NCI-H2171 treated with DMSO at 0.1 percent for 48 hours (cell line): ENCODE measurements at regions not wholly inside any gene's neighbourhood (a gene's known extent, or its start where the extent isn't known, plus 50 kb on each side); places are given as distances from the start of the nearest gene placed in this dataset.

Experiments
- DNase-seq: peaks from one replicate; lab custom pipeline; 2025; lab: John Stamatoyannopoulos, UW

DNA sequence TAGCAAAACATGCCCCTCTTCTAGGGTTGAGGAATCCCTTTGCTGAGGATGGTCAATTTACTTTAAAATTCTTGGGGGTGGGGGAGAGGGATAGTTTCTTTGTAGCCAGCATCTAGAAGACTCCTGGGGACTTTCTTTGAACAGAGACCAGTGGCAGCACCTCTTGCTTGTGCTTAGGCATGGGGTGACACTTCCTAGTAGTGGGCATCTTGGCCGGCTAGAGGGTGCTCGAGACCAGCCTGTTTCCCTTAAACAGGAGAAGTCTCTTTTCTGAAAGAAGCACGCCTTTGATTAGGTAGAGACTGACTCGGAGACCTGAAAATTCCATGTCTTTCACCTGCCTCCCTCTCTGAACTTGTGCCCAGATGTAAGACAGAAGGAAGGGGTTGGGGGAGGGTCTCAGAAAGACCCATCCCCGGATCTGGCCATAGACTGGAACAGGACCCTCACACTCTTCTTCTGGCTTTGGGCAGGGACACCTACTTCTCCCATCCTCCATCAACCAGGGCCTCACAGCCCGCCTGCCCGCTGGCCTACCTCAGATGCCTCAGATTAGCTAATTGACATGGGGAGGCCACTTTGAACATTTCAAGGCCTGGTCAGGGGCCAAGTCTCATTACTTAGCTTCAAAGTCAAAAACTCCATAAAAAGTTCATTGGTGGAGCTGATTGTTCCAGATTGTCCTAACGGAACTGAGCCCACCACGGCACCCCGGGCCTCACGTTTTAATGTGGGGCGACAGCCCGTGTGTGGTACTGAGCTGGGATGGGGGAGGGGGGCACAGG is 172.2 kb downstream of the CDC5L start:
- DNase-seq = no peak

DNA sequence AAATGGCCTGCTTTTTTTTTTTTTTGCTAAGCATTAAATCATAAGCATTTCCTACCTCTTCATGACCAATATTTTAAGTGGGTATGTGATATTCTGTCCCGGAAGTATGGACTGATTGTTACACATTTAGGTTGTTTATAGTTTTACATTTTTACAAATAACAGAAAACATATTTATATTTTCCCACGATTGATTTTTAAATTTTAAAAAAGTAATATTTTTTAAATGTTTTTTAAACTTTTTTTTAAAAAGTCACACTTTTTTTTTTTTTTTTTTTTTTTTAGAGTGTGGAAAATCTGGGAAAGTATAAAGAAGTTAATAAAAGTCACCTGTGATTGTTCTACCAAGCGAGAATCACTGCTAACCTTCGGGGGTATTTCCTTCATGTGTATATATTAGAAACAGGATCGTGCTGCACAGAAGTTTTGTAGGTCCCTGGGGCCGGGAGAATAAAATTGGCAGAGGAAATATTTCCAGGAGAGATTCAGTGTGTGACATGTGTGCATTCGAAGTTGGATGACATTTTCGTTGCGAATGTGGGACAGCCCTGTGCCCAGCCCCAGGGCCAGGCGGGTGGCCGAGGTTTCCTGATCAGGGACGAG is 173.1 kb downstream of the CDC5L start:
- no peak for DNase-seq

DNA sequence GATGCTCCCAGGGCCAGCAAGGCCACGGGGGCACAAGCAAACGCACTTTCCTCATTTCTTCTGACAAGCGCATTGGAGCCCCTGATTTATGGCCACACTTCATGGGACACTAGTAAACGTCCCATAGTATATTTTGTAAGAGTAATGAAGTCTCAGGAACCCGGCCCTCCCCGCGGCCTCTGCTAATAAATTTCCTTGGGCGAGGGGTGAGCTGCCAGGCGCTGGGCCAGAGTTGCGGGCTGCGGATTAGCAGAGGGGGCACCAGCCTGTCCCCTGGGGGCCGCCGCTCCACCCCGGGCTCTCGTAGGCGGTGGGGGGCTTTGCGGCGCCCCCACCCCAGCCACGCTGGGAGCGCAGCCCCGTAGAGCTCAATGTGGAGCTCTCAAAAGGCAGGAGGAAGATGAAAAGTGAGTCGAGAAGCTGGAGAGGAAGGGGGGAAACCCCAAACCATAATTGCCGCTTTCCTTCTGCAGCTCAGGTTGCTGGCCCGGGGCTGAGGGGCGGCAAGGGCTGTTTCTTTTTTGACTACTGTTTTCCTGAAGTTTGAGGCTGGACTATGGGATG is 173.6 kb downstream of the CDC5L start:
- DNase-seq = no peak

DNA sequence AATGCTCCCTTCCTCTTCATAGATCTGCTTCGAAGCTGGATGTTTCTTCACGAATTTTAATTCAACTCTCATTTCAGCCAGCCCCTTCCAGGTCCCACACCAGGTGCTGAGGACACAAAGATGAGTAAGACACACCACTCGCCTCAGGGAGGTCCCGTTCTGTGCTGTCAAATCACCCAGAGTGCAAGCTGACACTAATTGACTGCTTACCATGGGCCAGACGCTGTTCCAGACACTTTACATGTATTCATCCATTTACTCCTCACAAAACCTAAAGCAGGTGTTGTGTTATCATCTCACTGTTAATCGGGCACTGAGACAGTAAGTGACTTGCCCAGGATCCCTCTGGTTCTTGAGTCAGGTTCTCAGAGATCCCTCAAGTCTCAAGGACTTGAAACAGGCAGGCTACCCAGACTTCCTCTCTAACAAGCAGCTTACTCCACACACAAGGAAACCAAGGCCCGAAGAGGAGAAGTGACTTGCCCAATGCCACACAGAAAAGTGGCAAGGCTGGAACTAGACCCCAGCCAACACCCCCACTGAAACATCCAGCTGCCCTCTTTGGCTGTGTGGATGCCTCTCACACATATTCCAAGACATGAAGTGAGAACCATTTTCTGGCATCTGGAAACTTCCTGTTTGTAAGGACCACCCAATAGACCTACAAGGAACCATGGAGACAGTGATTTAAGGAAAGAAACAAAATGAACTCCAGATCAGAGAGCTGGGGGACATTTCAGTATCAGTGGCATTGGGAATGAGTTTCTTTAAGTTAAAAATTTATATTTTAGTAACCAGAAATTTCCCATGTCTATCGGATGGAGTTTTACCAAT is 174.5 kb downstream of the CDC5L start:
- no peak for DNase-seq

DNA sequence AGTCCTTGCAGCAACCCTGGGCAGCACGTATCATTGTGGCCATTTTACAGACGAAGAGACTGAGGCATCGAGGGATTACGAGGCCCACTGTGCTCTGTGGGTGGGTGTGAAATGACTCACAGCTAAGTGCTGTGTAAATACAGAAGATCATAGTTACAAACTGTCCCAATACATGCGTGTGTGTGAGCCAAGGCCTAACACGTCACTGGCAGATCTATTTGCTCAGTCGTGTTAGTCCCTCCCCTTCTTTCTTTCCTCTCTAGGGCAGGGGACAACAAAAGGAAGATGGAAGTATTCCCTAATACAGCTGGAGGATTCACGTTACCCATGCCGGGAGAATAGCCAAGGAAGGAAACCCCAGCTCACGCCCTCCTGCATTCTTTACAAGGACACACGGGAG is 175.9 kb downstream of the CDC5L start:
- no peak for DNase-seq

DNA sequence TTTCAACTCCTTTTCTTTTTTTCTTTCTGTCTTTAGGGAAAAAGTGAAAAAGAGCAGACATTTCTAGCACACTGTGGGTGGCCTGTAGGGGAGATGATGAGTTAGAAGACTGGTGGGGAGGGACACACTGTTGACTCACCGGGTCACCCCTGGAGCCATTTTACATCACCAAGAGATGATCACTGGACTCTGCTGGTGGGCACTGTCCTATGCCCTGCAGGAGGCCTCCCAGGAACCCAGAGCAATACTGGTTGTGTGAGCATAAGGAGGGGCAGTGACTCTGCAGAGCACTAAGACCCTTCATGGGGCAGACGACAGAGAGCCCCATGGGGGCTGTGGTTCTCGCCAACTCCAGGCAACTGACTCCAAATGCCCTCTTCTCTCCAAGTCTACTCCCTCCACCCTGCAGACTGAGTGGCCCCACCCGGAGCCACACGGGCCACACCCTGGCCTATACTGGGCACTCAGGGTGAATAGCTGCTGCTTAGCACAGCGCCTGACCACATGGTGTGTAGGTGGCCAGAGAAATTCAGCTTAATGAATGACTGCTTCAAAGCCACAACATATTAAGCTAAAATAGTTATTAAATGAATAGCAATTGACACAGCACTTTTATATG is 177.5 kb downstream of the CDC5L start:
- no peak for DNase-seq

DNA sequence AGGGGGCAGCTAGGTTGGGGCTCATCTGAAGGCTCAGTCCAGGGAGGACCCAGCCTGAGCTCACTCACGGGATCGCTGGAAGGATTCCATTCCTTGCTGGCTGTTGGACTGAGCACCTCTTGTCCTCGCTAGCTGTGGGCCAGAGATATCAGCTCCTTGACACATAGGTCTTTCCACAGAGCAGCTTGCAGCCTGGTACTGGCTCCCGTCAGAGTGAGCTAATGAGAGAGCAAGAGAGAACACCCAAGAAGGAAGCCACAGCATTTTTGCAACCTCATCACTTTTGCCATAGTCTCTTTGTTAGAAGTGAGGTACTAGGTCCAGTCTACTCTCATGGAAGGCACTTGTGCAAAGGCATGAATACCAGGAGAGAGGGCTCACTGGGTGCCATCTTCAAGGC is 179.9 kb downstream of the CDC5L start:
- no peak for DNase-seq

DNA sequence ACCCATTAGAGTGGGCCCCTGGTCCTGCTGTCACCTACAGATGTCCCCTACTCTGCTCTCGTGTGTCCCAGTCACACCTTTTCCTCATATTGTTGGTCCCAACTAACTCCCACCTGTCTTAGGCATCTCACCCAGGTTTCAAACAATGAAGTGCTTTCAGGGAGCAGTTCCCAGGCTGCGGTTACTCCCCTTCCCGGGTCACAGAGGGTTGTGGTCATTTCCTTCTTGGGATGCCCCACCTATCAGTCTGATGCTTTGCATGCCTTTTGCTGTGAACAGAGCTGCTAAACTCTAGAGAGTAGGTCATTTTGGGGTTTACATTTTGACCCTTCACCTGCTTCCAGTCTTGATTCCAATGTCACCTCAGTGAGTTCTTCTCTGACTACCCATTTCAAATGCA is 181.6 kb downstream of the CDC5L start:
- no peak for DNase-seq

DNA sequence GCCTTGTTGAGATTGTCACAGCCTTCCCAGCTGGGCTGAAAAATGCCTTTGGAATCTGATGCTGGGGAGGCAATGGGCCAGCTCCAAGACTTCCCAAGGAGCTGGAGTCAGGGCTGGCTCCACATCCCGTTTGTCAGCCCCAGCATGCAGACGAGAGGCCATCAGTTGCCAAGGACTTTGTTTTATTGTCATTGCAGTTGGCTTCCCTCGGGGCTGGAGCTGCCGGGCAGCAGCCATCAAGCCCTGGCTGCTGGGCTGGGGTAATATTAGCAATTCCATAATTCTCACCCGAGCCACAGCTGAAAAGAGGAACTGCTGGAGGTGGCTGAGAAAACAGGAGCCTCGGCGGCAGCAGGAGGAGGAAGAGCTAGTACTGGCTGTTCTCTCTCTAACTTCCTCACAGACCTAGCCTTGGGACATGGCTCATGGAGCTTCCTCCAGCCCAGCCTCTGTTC is 182.5 kb downstream of the CDC5L start:
- no peak for DNase-seq

DNA sequence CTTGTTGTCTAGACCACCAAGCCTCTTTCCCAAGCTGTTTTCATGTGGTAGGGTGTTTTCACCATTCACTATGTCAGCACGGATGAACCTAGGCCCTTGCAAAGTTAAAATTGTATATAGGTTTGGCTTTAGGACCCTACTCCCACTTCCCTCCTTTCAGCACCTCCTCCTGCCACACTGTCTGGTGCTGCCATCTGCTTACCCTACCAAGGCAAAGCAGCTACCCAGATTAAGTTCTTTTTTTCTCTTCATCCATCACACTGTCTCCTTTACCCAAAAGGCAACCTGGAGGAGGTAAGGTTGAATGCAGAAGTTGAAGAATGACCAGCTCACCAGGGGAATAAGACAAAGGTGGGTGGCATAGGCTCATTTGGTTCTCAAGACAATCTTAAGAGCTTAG is 184.0 kb downstream of the CDC5L start:
- DNase-seq = no peak

DNA sequence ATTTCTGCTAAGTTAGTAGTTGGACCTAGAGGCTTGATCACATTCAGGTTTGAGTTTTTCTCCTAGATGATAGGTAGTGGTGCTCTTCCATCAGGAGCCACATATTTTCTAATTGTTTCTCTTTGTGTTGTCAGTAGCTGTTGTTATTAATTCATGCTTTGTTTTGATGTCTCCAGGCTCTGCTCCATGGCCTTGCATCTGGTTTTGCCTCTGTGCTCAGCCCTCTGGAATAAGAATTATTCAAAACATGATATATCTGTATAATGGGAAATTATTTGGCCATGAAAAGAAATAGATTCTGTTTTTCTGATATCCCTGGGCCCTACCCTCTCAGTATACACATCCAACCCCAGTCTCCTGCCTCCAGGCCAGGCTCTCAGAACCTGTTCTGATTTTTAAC is 184.8 kb downstream of the CDC5L start:
- no peak for DNase-seq

DNA sequence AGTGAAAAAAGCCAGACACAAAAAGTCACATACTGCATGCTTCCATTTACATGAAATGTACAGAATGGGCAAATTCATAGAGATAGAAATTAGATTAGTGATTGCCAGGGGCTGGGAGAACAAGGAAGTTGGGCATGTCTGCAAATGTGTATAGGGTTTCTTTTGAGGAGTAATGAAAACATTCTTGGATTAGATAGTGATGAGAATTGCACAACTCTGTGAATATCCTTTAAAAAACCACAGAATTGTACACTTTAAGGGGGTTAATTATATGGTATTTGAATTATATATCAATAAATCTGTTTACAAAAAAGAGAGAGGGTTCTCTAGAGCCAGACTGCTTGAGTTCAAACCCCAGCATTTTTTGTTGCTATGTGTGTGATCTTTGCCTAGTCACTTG is 188.1 kb downstream of the CDC5L start:
- DNase-seq = no peak

DNA sequence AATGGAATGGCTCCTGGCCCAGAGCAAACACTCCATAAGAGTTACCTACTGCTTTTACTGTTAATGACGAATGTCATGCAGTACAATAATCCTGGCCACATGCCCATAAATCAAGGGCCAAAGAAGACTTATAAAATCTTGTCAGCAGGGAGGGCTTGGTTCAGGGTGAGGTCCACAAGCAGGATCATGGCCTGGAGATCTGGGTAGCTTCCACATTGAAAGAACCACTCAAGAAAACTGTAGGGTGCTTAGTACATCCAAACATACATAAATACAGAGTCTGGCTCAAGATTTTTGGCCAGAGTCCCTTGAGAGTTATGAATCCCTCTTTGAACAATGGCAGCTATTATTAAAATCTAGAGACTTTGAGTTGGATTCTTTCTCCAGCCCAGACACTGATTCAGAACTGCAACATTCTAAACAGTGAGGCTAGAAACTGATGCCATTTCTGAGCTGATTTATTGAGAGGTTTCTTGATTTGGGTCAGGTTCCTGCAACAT is 188.7 kb downstream of the CDC5L start:
- DNase-seq = no peak

DNA sequence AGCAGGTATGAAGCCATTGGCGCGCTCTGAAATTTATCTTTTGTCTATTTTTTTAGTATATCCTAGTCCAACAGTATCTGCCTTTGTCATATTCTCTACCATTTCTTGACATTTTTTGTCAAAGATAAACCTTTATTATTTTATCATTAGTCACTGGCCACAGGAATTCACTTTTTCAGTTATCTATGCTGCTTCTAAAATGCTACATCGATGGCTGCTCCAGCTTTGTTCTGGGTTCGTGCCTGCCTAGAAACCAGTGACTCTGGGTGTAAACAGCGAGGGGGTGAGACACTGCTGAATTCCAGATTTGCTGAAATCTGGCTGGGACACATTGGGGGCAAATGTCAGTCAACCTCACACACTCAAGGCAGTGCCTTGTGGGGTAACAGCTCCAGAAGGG is 193.4 kb downstream of the CDC5L start:
- no peak for DNase-seq

DNA sequence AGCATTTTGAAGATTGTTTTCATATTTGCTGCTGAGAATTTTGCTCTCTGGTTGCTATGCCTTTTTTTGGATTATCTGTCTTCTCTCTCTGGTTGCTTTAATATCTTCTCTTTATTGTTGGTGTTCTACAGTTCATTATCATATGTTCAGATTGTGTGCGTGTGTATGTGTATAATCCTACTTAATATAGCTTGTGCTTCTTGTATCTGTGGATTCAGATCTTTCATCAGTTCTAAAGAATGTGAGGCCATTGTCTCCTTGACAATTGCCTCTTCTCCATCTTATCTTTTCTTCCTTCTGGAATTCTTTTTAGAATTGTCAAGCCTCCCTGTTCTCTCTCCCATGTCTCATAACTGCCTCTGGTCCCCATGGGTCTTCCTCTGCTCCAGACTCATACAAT is 195.4 kb downstream of the CDC5L start:
- DNase-seq = no peak

DNA sequence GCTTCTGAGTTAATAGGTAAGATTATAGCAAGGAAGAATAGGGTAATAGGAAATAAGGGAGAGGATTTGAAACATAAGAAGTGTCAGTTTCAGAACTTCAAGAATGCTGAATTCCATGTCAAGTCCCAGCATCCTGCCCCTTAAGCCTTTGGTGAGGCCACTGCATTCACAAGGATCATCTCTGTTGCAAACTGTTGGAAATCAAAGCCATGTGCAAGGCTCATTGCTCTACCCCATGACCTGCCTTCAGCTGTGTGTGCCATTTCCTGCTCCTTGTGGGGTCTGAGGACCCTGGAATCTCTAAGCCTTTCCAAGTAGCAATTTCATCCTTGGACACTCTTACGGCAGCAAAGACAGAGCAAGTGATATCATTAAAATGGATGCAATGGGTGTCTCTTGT is 203.0 kb downstream of the CDC5L start:
- no peak for DNase-seq

DNA sequence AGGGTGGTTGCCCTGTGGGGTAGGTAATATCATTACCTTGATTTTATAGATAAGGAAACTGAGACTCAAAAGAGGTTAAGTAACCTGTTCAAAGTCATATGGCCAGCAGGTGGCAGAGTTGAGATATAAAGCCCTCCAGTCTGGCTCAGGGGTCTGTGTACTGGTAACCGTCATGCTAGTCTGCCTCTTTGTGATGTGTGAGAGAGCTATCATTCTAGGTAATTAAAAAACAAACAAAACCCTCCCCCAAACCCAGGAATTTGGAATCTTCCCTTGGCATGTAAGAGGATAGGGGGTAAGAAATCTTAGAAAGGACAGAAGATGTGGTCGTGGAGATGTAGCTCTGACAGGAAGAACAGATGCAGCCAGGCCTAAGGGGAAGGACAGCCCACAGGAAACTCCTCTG is 206.0 kb downstream of the CDC5L start:
- DNase-seq = peak; percentile 70

DNA sequence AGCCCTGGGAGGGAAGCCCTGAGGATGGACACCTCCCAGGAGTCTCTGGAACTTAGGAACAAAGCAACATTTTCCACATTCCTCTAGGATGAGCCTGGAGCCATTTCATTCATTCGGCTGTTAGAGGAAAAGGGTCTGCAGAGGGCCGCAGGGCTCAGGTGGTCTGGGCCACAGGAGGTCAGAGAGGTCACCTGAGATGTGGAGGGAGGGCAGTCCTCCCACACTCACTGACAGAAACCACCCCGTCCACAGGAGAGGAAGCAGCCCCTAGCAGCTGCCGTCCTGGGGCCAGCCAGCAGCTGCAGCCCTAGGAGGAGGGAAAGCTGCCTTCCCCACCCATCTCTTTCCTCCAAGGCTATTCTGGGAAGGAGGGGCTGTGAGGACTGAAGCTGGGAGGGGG is 207.0 kb downstream of the CDC5L start:
- no peak for DNase-seq

DNA sequence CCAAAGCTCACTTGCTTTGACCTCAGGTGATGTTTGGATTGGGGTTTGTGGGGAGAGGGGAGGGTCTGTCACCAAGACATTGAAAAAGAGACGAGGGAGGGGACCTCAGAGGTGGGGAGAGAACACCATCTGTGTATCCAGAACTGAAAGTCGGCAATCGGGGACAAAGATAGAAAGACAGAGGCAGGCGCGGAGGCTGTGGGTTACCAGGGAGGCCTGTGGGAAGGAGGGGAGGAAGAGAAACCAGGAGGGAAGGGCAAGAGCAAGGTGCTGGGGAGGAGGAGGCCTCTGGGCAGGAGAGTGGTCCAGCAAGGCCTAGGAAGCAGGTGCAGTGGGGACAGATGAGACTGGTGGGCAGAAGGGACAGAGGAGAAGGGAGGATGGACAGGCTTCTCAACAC is 211.2 kb downstream of the CDC5L start:
- no peak for DNase-seq

DNA sequence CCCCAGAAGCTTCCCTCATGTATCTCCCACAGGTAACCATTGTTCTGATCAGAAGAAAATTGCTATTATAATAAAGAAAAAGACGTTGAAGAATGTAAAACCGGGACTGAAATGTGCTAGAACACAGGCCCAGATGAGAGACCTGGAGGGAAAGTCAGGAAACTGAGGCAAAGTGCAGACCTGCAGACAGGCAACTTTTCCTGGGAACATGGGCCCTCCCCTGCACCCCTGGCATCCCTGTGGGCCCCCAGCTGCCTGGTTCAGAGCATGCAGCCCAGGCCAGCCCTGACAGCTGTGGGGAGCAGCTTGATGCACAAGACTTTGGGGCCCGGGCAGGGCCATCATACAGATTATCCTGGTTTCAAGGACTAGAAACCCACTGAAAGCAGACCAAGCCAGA is 212.2 kb downstream of the CDC5L start:
- DNase-seq = no peak

DNA sequence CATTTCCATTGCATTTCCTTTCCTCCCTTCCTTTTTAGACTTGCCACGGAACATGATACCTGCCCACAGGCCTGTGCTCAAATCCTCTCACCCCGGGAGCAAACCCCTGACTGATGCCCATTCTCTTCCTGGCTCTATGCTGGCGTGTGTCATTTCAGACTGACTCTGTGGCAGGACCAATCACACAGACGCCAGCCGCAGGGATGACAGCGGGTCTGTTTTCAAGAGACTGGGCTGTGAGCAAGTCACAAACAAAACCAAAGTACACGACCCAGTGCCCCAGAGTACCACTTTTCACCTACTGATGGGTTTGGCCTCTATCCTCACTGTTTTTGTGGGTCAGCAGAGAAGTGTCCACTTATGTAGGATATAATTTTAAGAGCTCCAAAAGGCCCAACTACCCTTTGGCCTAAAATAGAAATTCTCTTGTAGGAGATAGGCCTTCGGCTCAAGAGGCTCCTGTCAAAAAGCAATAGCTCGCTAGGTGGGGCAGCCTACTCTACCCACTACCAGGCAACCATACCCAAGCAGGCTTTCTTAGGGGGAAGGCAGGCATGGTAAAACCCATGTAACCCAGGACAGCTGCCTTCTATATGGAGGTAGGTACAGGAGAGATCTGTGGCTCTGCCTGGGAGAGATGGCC is 215.7 kb downstream of the CDC5L start:
- DNase-seq = no peak

DNA sequence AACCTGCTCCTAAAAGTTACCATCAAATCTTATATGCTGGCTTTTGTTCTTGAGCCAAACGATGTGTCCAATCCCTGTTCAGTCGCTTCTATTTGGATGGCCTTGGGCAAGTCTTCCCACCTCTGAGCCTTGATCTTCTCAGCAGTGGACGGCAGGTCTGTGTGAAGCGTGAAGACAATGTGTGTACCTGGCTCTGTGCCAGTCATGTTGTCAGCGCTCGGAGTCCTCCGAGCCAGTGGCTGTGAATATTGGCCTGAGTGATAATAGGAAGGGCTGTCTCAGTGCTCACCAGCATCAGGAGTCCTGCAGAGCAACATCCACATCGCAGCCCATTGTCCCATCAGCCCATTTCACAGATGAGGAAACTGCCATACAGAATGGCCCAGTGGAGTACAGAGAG is 219.0 kb downstream of the CDC5L start:
- no peak for DNase-seq
